ENCODE measurements at regions not wholly inside any gene's neighbourhood (a gene's known extent, or its start where the extent isn't known, plus 50 kb on each side); places are given as distances from the start of the nearest gene placed in this dataset.
"Not testable (repeated sequence)": the region's sequence is repeated elsewhere in the genome, so short reads cannot be mapped to it uniquely, and the experiment has no call there.

DNA sequence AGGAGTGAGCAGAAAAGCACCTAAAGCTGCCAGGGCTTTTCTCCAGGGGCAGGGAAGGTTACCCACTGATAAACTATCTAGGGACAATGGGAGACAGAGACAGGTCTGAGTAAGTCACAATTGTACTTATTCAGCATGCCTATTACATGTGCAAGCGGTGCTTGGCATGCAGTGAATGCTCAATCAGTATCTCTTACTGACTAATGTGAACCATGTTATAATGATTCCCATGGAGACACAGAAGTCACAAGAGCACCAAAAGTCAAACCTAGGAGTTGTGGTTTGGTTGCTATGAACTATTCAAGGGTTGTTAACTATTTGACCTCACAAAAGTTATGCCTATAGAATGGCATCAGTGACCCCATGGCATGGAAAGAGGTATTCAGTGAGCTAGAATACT, 50.0 kb upstream of the RASGRP1 start:
- DNase-seq = no peak

DNA sequence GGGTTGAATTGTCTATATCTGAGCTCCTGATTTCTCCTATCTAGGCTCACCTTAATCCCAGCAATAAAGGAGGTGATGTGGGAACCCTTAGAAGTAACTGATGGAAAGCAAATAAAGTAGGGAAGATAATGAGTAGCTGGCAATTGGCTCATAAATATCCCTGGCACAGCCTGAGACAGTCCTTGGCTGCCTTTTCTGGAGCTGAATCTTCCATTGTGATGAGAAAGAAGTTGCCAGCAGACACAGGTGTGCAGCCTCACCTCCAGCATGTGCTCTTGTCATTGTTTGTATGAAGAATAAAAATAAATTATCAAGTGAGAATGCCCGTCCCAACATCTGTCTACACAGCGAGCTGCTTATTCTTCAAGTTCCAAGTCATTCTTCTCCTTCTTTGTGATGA, 53.2 kb upstream of the RASGRP1 start:
- DNase-seq = no peak

DNA sequence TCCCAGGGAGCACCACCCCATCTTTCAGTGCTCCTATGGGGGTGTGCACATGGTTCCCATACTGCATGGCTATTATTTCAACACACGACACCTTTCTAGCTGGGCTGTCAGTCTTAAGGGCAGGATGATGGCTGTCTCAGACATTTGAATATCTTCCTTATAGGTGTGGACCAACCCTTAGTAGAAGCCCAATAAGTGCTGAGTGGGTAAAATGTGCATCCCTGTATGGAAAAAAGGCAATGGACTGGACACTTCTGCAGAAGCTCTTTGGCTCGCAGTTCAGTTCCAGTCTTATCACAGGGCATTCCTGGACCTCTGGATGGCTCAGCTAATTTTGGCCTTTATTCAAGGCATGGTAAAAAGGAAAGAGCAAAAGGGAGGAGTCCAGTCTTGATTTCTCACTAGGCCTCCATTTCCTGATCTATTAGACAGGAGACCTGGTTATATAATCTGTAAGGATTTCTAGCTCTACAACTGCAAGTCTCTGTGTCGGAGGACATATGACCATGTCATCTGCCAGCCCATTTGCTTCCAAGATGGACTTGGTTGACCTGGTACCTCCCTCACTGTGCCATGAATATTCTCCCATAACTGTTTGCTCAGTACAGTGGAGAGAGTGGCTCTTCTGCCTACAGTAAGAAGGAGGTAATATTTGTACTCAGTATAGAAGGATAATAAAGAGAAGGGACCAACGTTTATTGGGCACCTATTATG, 53.8 kb upstream of the RASGRP1 start:
- no peak for DNase-seq

DNA sequence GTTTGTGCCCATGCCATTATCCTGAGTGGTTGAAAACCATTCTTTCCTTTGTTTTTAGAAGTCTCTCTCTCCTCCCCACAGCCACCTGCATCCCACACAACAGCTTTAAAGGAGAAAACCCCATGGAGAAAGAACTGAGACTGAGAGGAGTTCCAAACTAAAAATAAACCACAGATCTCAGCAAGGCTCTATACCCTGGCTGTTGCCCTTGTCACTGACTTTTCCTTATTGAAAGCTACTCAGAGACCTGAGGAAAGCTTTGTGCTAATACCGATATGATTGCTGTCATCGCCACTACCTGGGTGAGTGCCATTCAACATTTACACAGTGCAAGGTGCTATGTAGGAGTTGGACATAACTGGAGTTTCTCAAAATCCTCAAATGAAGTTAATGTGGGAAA, 55.5 kb upstream of the RASGRP1 start:
- no peak for DNase-seq

DNA sequence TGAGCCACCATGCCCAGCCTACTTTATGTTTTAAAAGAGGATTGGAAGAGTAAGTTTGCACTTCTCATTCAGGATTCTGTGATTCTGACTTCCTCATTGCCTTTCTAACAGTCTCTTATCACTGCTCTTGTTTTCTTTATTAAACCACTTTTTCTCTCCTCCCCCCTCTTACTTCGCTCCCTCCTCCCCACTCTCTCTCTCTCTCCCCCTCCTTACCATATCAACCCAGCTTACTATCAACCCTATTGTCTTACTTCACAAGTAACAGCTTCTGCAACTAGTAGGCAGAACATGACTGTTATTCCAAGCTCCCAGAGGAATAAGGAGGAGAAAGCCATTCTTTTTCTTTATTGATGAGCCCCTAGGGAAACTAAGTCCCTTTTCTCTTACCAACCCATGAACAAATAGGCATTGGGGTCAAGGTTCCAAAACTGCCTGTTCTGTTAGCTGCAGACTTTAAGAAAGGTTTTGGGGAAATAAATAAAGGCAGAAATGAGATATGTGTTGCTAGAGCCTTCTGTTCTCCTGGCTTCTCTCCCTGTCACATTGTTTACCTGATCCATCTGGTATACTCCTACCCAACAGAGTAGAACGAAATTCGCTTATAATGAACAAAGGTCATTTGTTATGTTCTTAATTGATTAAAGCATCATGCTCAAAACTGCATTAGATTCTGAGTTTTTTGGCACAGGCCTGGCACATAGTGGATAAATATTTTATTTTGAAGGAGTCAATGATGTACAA, 56.4 kb upstream of the RASGRP1 start:
- DNase-seq = no peak

DNA sequence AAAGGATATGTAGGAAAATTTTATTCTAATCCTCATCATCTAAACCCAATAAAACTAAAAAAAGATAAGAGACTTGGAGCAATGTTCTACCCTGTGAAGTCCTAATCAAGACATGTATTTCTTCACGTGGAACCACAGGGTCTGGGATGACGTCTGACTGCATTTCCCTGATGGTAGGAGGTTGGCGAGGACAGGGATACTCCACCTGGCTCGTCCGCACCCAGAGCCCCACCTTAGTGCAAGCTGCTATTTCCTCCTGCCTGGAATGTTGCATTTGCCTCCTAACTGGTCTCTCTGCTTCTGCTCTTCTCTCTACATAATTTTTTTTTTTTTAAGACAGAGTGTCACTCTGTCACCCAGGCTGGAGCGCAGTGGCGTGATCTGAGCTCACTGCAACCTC, 57.7 kb upstream of the RASGRP1 start:
- no peak for DNase-seq

DNA sequence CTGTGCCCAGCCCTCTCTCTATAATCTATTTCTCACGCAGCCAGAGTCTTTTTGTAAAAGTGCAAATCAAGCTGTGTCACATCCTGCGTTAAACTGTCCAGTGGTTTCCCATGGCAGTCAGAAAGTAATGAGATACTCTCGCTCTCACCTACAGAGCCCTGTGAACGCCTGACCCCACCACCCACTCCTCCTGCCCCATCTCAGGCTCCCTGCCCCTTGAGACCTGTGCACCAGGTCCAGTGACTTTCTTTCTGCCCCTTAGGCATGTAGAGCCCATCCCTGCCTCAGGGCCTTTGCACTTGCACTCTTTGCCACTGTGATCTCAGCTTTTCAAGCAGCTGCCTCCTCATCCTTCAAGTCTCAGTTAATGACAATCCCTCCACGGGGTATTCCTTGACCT, 58.3 kb upstream of the RASGRP1 start:
- DNase-seq = no peak

DNA sequence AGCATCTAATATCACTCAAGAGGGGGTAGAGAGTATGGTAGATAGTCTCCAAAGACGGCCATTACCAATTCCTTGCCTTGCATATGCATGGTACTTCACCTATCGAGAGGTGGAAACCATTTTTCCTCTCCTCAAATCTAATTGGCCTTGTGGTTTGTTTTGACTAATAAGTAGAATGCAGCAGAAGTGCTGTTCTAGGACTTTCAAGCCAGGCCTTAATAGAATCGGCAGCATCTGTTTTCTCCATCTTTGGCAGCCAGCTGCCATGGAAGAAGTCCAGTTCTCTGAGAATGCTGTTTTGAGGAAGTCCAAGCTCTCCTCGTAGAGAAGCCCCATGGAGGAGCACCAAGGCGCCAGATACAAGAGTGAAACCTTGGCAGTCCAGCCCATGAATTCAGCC, 59.1 kb upstream of the RASGRP1 start:
- DNase-seq = no peak

DNA sequence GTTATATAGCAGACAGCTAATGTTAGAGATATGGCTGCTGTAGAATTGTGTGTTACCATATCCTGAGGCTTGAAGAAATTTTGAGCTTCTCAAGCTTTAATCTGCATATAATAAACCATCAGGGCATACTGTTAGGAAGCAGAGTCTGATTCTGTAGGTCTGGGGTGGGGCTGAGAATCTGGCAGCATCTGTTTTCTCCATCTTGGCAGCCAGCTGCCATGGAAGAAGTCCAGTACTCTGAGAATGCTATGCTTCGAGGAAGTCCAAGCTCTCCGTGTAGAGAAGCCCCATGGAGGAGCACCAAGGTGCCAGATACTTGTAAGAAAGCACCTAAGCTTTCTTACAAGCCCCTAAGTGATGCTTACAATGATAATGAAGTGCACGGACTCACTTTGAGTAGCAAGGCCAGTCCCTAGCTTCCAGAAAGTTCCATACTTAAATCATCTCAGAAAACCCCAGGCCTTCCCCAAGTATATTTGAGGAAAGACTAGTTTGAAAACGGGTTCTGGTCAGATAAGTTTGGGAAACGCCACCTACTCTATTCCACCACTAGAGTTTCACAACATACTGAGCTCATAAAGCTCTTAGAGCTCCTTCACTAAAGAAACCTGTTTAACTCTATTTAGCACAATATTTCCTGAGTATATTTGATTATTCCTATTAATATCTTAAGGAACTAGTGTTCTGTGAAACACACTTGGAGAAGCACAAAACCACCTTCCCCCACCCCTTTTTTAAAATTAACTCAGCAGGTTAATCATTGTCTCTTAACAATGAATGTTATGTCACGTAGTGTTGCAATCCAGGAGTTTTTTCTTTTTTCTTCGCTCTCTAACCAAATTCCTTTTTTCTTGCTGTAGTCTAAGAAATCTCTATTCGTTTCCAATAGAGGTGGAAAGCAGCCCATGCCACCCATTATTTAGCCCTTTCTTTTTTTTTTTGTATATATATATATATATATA, 59.9 kb upstream of the RASGRP1 start:
- DNase-seq = no peak

DNA sequence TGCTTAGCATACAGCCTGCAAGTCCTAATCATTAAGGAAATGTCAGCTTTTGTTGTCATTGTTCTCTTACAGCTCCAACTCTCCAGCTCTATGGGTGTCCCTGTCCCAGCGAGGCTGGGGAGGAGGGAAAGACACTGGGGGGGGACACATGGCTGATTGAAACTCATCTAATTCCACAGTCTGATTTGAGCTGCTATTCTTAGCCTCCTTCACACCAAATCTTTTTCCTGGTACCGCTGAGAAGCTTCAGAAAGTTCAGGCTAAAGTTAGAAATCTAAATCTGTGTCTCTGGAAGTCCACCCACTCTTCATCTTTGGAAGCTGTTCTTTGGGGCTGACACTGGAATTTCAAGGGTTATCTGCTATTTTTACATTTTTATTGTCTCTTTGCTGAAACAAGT, 61.3 kb upstream of the RASGRP1 start:
- DNase-seq = no peak

DNA sequence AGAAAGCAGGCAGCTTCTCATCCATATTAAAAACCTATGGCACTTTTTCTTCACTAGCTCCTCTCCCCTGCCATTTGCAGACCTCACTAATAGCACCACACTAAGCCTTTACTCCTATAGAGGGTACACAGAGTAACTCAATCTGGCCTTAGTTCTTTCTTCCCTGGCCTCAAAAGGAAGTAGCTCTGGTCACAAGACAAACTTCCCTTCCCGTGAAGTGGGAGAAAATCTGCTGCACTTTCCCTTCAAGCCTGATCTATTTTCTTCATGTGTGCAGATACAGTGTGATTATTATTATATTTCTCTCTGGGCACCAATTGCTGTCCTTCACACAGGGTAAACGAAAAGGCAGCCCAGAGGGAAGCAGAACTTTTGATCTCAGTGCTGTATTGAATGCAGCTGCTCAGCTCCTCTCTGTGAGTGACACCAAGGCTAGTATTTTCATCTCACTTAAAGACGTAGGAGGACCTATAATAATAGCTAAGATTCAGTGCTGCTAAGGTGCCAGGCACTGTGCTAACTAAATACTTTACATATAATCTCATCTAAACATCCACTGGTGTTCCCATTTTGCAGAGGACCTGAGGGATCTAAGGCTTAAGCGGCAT, 61.9 kb upstream of the RASGRP1 start:
- no peak for DNase-seq

DNA sequence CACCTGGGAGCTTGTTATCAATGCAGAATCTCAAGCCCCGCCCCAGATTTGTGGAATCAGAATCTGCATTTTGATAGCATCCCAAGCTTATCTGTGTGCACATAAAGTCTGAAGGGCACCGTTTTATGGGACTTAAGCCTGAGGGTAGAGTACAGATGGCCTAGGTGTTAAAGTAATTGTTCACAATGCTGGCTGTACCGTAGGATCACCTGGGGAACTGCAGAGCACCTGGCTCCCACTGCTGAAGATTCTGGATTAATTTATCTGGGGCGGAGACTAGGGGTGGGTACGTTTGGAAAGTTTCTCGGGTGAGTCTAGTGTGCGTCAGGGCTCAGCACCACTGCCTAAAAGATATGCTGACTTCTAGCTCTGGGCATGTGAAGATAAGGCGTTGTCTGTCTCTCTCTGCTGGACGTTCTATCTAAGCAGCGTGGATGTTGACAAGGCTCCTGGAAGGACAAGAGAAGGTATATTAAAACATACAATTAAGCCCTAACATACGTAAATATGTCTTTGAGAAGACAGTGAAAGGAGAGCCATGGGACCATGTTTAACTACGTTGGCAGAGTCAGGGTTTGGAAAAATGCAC, 63.2 kb upstream of the RASGRP1 start:
- no peak for DNase-seq

DNA sequence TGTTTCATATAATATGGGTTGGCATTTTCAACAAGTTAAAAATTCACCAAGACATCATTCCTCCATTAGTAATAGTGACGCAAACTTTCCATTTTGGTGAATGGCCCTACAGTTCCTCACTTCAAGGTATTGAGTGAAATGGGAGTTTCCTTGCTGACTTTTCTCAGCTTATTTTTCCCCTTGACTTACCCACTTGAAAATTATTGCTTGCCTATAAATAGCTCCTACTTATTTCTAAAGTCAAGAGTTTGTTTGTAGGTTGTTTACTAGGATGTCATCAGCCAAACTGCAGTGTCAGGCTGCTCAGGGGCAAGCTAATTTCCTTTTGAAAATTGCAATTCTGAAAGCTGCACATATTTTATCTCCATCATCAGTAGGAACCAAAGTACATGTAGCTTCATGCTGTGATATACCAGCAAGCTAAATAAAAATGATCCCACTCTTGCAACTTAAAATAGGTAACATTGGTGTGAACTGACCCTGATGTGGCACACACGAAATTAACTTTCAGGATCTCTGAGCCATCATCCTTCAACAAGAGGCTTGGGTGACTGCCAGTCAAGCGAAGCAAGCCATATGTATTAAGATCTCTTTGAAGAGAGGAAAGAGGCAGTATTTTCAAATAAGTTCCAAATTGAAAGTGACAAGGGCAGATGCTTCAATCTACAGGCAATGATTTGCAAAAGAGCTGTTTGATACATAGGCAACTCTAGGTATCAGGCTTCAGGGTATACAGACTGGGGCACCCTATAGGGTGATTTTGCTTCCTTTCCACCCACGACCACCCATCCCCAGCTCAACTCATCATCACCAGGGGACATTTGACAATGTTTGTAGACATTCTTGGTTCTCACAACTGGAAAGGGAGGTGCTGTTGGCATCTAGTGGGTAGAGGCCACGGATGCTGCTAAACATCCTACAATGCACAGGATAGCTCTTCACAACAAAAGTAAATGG, 66.8 kb upstream of the RASGRP1 start:
- DNase-seq = no peak

DNA sequence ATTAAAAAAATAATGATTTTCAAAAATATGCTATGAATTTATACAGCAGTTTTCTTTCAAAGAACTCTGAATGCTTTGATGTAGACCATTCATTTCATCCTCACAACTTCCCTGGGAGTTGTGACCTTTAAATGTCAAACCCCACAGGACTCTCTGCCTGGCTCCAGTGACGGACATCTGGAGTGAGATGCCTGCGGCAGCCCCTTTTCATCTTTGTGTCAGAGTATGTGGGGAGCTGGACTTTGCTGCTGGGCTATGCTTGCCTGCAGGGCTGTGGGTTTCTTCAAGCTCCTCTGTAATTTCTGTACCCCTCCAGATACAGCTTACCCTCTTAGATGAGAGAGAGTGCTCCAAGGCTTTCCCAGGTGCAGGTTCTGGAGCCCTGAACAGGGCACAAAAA, 70.6 kb upstream of the RASGRP1 start:
- DNase-seq = no peak

DNA sequence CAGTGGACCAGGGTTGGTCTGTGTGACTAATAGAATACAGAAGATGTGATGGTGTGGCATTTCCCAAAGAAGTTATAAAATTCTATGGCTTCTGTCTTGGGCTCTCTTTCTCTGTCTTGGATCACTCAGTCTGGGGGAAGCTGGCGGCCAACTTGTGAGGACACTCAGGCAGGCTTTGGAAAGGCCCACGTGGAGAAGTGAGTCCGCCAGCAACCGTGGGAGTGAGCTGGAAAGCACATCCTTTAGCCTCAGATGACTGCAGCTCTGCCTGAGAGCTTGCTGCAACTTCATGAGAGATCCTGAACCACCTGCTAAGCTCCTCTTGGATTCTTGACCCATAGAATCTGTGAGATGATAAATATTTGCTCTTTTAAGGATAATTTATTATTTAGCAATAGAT, 72.0 kb upstream of the RASGRP1 start:
- DNase-seq = no peak

DNA sequence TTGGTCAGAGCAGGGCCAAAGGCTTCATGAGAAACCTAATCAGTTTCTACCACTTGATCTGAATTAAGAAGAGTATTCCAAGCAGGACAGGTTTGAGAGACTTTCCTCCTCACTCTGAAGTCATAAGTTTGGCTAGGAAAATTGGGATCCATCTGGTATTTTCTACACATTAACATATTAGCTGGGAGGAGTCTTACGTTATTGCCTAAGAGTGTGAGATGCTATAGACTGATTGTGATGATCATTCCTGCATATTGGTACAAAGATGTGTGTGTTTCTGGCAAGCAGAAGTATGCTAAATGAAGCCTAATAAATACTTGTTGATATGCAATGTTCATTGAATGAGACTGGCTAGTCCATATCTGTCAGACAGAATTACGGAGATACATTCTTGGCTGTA, 73.5 kb upstream of the RASGRP1 start:
- DNase-seq = no peak

DNA sequence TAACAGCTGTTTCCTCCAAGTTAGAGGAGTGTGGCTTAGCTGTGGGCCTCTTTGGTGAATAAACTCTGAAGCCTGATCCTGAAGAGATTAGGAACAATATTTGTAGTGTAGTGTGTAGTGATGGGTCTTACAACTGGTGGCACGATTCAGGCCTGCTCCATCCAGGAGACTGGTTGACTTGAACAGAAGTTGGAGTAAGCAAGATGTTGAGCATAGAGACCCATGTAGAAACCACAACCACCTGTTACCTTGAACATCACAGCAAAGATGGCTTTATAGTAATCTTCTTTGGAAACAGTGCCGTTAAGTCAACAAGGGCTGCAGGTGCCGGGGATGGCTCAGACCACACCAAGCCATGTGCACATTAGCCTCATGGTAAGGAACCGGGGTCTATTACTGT, 74.2 kb upstream of the RASGRP1 start:
- no peak for DNase-seq

DNA sequence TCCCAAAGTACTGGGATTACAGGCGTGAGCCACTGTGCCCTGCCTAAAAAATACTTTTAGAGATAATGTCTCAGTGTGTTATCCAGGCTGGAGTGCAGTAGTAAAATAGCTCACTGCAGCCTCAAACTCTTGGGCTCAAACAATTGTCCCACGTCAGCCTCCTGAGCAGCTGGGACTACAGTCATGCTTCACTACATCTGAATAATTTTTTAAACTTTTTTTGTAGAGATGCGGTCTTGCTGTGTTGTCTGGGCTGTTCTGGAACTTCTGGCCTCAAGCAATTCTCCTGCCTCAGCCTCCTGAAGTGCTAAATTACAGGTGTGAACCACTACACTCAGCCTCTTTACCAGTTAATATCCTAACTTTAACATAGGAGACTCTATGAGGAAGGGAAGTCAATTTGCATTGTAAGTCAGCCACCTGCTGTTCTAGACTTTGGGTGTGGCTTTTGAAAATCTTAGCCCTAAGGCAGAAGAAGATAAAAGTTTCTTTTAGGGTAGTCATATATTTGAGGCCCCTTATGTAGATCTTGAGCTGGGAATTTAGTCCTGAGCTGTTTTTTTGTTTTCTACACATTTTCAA, 78.2 kb upstream of the RASGRP1 start:
- no peak for DNase-seq

DNA sequence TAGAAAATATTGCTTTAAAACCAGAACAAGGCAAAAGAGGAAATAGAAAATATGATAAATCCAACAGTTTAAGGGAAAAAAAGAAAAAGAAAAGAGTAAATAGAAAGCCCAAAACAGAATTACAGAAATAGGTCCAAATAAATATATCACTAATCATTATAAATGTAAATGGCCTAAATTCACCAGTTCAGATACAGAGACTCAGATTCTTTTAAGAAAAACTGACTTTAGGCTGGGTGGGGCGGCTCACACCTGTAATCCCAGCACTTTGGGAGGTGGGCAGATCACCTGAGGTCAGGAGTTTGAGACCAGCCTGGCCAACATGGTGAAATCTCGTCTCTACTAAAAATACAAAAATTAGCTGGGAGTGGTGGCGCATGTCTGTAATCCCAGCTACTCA, 79.7 kb upstream of the RASGRP1 start:
- not testable (repeated sequence) for DNase-seq

DNA sequence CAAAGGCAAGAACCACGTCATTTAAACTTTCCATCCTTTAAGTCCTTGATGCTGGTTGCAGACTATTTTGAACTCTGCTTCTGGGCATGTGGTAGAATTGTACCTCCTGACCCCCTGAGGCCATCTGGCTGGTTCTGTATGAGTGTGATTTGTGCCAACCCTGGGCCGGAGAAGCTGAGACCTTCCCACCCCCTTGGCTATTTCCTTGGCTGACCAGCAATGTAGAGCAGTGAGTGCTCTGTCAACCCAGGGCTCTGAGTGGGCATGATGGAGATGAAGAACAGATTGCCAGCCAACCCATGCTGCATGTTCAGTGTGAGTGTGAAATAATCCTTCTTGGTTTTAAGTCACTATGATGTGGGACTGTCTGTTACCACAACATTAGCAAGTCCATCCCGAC, 82.1 kb upstream of the RASGRP1 start:
- no peak for DNase-seq

DNA sequence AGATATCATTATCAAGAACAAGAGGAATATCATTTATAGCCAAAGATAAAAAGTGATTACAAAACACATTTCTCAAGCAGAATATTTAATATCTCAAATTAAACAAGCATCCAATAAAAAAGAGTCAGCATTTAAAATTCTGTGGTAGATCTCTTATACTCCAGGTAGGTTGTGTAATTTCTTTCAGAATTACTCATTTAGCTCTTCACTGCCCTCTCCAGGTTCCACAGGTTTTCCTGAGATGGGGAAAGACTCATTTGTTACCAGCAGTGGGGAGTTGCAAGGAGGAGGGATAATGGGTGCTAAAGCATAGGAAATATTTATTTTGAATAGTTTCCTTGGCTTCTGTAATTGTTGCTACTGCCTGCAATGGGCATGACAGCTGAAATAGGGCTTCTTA, 83.1 kb upstream of the RASGRP1 start:
- DNase-seq = no peak

Data from activated CD8-positive, alpha-beta memory T cell treated with anti-CD3 and anti-CD28 coated beads, Interleukin-2, amount 50 U/mL, for 48 hours (primary cell).